MM.1S (cell line): ENCODE measurements at regions not wholly inside any gene's neighbourhood (a gene's known extent, or its start where the extent isn't known, plus 50 kb on each side); places are given as distances from the start of the nearest gene placed in this dataset.

ENCODE experiments used
- CTCF ChIP-seq: fragments of 300-600 bp; sonication (generic); IDR thresholded peaks from 2 replicates; pipeline ENCODE4 v1.5.1; 2016; ENCODE audit warnings: antibody characterized with exemption, low read length, mixed read lengths
- EZH2 ChIP-seq: fragments of 300-600 bp; sonication (generic); optimal IDR thresholded peaks from 2 replicates; pipeline ENCODE3; 2017; ENCODE audit warnings: low read depth, mild to moderate bottlenecking, antibody characterized with exemption, low read length, mixed read lengths

- TF ChIP-seq CTCF (no peak), EZH2 (no peak)
Observed at GRCh38 chr12:93002293-93003054, 73.4 kb upstream of the EEA1 start.
